A549 (cell line): ENCODE measurements at regions not wholly inside any gene's neighbourhood (a gene's known extent, or its start where the extent isn't known, plus 50 kb on each side); places are given as distances from the start of the nearest gene placed in this dataset.

Experiments used
- ATAC-seq, 2 experiments: fragments of 200-7000 bp in 1 of 2; fragments of >200 bp in 1 of 2; cut with Nextera tagmentation in 1 of 2; cut with Tn5 transposase in 1 of 2; 3 replicates each; pipeline versions ENCODE4 v1.8.0 to v1.9.1; 2018 to 2020; ENCODE audit warnings: mild to moderate bottlenecking in 1 of 2, moderate library complexity in 1 of 2
- CTCF ChIA-PET: fragments of 300-600 bp; sonication (Branson Sonifier 250); formaldehyde crosslinking; extraction: SDS; loops from one replicate; lab custom pipeline; 2021; ENCODE audit warnings: antibody characterized with exemption, inconsistent platforms; lab: Yijun Ruan, JAX
- POLR2A ChIA-PET: fragments of 350-600 bp; formaldehyde crosslinking; extraction: SDS; loops from one replicate; lab custom pipeline; 2021; ENCODE audit warnings: antibody characterized with exemption, inconsistent platforms; lab: Yijun Ruan, JAX
- DNase-seq, 2 experiments: peaks; one replicate each; pipeline versions ENCODE4 v3.0.0 to v3.0.0-alpha.2; 2011 to 2016; ENCODE audit warnings: low read depth in 1 of 2, low spot score in 1 of 2
- FAIRE-seq: peaks from 2 replicates; lab custom pipeline; 2011; peaks lifted over from hg19 to GRCh38; lab: Jason Lieb, UNC
- H3K27ac ChIP-seq, 2 experiments: fragments of >200 bp; sonication (Bioruptor Twin); formaldehyde crosslinking; 3 replicates each; pipeline ENCODE4 v1.5.1; 2016 to 2017
- H3K4me1 ChIP-seq: fragments of >200 bp; sonication (Bioruptor Twin); formaldehyde crosslinking; 3 replicates; pipeline ENCODE4 v1.6.1; 2016
- H3K4me2 ChIP-seq: fragments of >200 bp; sonication (Bioruptor Twin); formaldehyde crosslinking; 3 replicates; pipeline ENCODE4 v1.6.1; 2016
- H3K4me3 ChIP-seq: fragments of >200 bp; sonication (Bioruptor Twin); formaldehyde crosslinking; 3 replicates; pipeline ENCODE4 v1.5.1; 2016
- H3K9me3 ChIP-seq: fragments of >200 bp; sonication (Bioruptor Twin); formaldehyde crosslinking; 3 replicates; pipeline ENCODE4 v1.6.1; 2016
- ATOH8 ChIP-seq: fragments of 250-450 bp; sonication (Bioruptor Pico); IDR thresholded peaks from 2 replicates; pipeline ENCODE4 v1.5.0; 2020; ENCODE audit warnings: low read depth, mild to moderate bottlenecking, moderate library complexity
- BCL3 ChIP-seq: fragments of >200 bp; sonication (Bioruptor Twin); formaldehyde crosslinking; IDR thresholded peaks from 3 replicates; pipeline ENCODE4 v1.6.1; 2016
- BHLHE40 ChIP-seq: IDR thresholded peaks from 2 replicates; pipeline ENCODE4 v1.6.1; 2012; ENCODE audit warnings: low read depth, low read length, inconsistent platforms
- CEBPB ChIP-seq, 2 experiments: fragments of >200 bp in 1 of 2; sonication (Bioruptor Twin) in 1 of 2; formaldehyde crosslinking in 1 of 2; IDR thresholded peaks; 2 replicates each; pipeline ENCODE4 v1.6.1; 2012 to 2016
- CHD4 ChIP-seq: fragments of 200-600 bp; sonication (generic); IDR thresholded peaks from 2 replicates; pipeline ENCODE4 v1.6.1; 2016; ENCODE audit warnings: antibody characterized with exemption, mild to moderate bottlenecking, borderline replicate concordance
- CTCF ChIP-seq: fragments of >200 bp; sonication (Bioruptor Twin); formaldehyde crosslinking; IDR thresholded peaks from 3 replicates; pipeline ENCODE4 v1.5.1; 2016
- ELK1 ChIP-seq: fragments of 150-350 bp; IDR thresholded peaks from 2 replicates; pipeline ENCODE4 v1.6.1; 2014; ENCODE audit warnings: low read depth, mild to moderate bottlenecking, low read length
- ESRRA ChIP-seq: fragments of 150-350 bp; IDR thresholded peaks from 2 replicates; pipeline ENCODE4 v1.6.1; 2014; ENCODE audit warnings: mild to moderate bottlenecking, low read length, borderline replicate concordance
- FOSL2 ChIP-seq, 2 experiments: fragments of 450-650 bp in 1 of 2; fragments of >200 bp in 1 of 2; sonication (Bioruptor Twin) in 1 of 2; formaldehyde crosslinking; IDR thresholded peaks; 2 replicates each; pipeline versions ENCODE4 v1.5.0 to v1.6.1; 2016 to 2020; ENCODE audit warnings: mild to moderate bottlenecking in 1 of 2, moderate library complexity in 1 of 2
- HDAC2 ChIP-seq: fragments of 200-600 bp; sonication (generic); IDR thresholded peaks from 2 replicates; pipeline ENCODE4 v1.6.1; 2016
- HEYL ChIP-seq: fragments of 250-450 bp; sonication (Bioruptor Pico); IDR thresholded peaks from 2 replicates; pipeline ENCODE4 v1.8.0; 2021; ENCODE audit warnings: mild to moderate bottlenecking, moderate library complexity
- HMGXB4 ChIP-seq: fragments of 250-450 bp; sonication (Bioruptor Pico); IDR thresholded peaks from 2 replicates; pipeline ENCODE4 v1.5.0; 2021; ENCODE audit warnings: mild to moderate bottlenecking, moderate library complexity, borderline replicate concordance
- HOXB5 ChIP-seq: fragments of 250-450 bp; sonication (Bioruptor Pico); IDR thresholded peaks from 2 replicates; pipeline ENCODE4 v1.5.0; 2020; ENCODE audit warnings: mild to moderate bottlenecking, moderate library complexity
- KDM1A ChIP-seq: fragments of 200-600 bp; sonication (generic); IDR thresholded peaks from 2 replicates; pipeline ENCODE4 v1.6.1; 2016; ENCODE audit warnings: low read depth, mild to moderate bottlenecking
- MAFK ChIP-seq: fragments of 450-650 bp; IDR thresholded peaks from 2 replicates; pipeline ENCODE4 v1.6.1; 2014; ENCODE audit not compliant: partially characterized antibody
- MAX ChIP-seq: IDR thresholded peaks from 2 replicates; pipeline ENCODE4 v1.6.1; 2012
- MAZ ChIP-seq: fragments of 150-350 bp; IDR thresholded peaks from 2 replicates; pipeline ENCODE4 v1.6.1; 2014; ENCODE audit warnings: antibody characterized with exemption, low read depth, low read length, borderline replicate concordance
- MYC ChIP-seq: IDR thresholded peaks from 2 replicates; pipeline ENCODE4 v1.6.1; 2012; ENCODE audit warnings: mild to moderate bottlenecking, inconsistent platforms, low read length, improper control_type of control experiment, borderline replicate concordance
- NPAS2 ChIP-seq: fragments of 250-450 bp; sonication (Bioruptor Pico); IDR thresholded peaks from 2 replicates; pipeline ENCODE4 v1.8.0; 2022; ENCODE audit warnings: mild to moderate bottlenecking, moderate library complexity, borderline replicate concordance
- PBX3 ChIP-seq: IDR thresholded peaks from 2 replicates; pipeline ENCODE4 v1.6.1; 2012
- POLR2A ChIP-seq: IDR thresholded peaks from 2 replicates; pipeline ENCODE4 v1.6.1; 2012; ENCODE audit warnings: mild to moderate bottlenecking, low read length
- RFX5 ChIP-seq: fragments of 450-650 bp; IDR thresholded peaks from 2 replicates; pipeline ENCODE4 v1.7.1; 2014; ENCODE audit warnings: antibody characterized with exemption, mild to moderate bottlenecking, moderate library complexity
- RNF2 ChIP-seq: fragments of 200-600 bp; sonication (generic); IDR thresholded peaks from 2 replicates; pipeline ENCODE4 v1.6.1; 2016; ENCODE audit warnings: low read depth, mild to moderate bottlenecking, antibody characterized with exemption, moderate library complexity, borderline replicate concordance
- SMC3 ChIP-seq: fragments of >200 bp; sonication (Bioruptor Twin); formaldehyde crosslinking; IDR thresholded peaks from 3 replicates; pipeline ENCODE4 v1.6.1; 2018; ENCODE audit warnings: inconsistent platforms
- TFCP2L1 ChIP-seq: fragments of 250-450 bp; sonication (Bioruptor Pico); IDR thresholded peaks from 2 replicates; pipeline ENCODE4 v1.5.0; 2021; ENCODE audit warnings: mild to moderate bottlenecking
- USF2 ChIP-seq: fragments of 450-650 bp; IDR thresholded peaks from 2 replicates; pipeline ENCODE4 v1.6.1; 2014; ENCODE audit warnings: antibody characterized with exemption
- ZFP36 ChIP-seq: fragments of 450-650 bp; IDR thresholded peaks from 2 replicates; pipeline ENCODE4 v1.6.1; 2014; ENCODE audit warnings: borderline replicate concordance; ENCODE audit not compliant: partially characterized antibody
- WGBS: methylation state at CpG from one replicate; pipeline ENCODE4 v1.1.6; 2017; ENCODE audit errors: missing lambda C conversion rate; 5-methylcytosine and 5-hydroxymethylcytosine counted together

- CTCF ChIA-PET: interaction anchor here (0.6 kb wide), 1 partner anchor 356 kb away, joined by 3 read pairs; no protein-coding TSS in a partner anchor
- 41% methylated on average over 3 of the region's 3 CpGs for WGBS
- H3K4me2 ChIP-seq: no peak overlapping the region
- TF ChIP-seq FOSL2 (IDR thresholded peaks at IDR 0.05): no peak
- peak; percentile 51 for TF ChIP-seq FOSL2 (CRISPR knock-in tag; IDR thresholded peaks at IDR 0.05)
- no peak for TF ChIP-seq MAFK
- FAIRE-seq (no peak), DNase-seq (no peak), ATAC-seq (no peak)
- no peaks in the 10 kb centered on the region for H3K4me1 ChIP-seq
- POLR2A ChIA-PET: no interaction called here
- 0 out of 3 replicates have a peak, but pooled peaks cover 3% of the 10 kb centered on the region for H3K9me3 ChIP-seq
- no peak overlapping the region for H3K27ac ChIP-seq
- H3K4me3 ChIP-seq: no peak overlapping the region
Observed at GRCh38 chr15:95522533-95522932, 808.0 kb upstream of the NR2F2 start.

GRCh38 chr15:95528920-95529319 is 801.6 kb upstream of the NR2F2 start:
- FAIRE-seq (no peak), DNase-seq (no peak), ATAC-seq (no peak)
- 21% methylated on average over 3 of the region's 3 CpGs for WGBS
- Histone ChIP-seq H3K4me3 (no peak overlapping the region), H3K4me1 (no peaks in the 10 kb centered on the region), H3K9me3 (0 out of 3 replicates have a peak, but pooled peaks cover 3% of the 10 kb centered on the region), H3K4me2 (no peak overlapping the region), H3K27ac (no peak overlapping the region)
- CTCF ChIA-PET: no interaction called here
- POLR2A ChIA-PET: no interaction called here
- TF ChIP-seq ELK1 (no peak), HOXB5 (no peak), HEYL (CRISPR knock-in tag) (no peak), PBX3 (no peak), ESRRA (no peak), ZFP36 (no peak), RNF2 (no peak), RFX5 (no peak), CTCF (no peak), CHD4 (no peak), MAX (no peak), NPAS2 (CRISPR knock-in tag) (no peak), HDAC2 (no peak), CEBPB (IDR thresholded peaks at IDR 0.05) (no peak), POLR2A (no peak)

GRCh38 chr15:95536638-95537037 is 793.9 kb upstream of the NR2F2 start:
- ChIA-PET POLR2A (no interaction called here), CTCF (no interaction called here)
- DNase-seq: no peak
- 65% methylated on average over 11 of the region's 11 CpGs for WGBS
- ATAC-seq: no peak
- Histone ChIP-seq H3K9me3 (no peaks in the 10 kb centered on the region), H3K4me2 (no peak overlapping the region), H3K27ac (no peak overlapping the region), H3K4me1 (no peaks in the 10 kb centered on the region), H3K4me3 (no peak overlapping the region)
- no peak for FAIRE-seq
- TF ChIP-seq MAZ: no peak
- TF ChIP-seq ATOH8 (CRISPR knock-in tag): no peak
- no peak for TF ChIP-seq BHLHE40
- TF ChIP-seq MYC: no peak
- no peak for TF ChIP-seq BCL3
- TF ChIP-seq KDM1A: no peak
- TF ChIP-seq ZFP36: no peak
- no peak for TF ChIP-seq HEYL (CRISPR knock-in tag)
- no peak for TF ChIP-seq USF2
- TF ChIP-seq TFCP2L1 (CRISPR knock-in tag): no peak
- no peak for TF ChIP-seq HMGXB4 (CRISPR knock-in tag)
- TF ChIP-seq POLR2A: no peak
- TF ChIP-seq SMC3: no peak
- TF ChIP-seq HDAC2: no peak
